ENCODE measurements at regions not wholly inside any gene's neighbourhood (a gene's known extent, or its start where the extent isn't known, plus 50 kb on each side); places are given as distances from the start of the nearest gene placed in this dataset.
A peak's percentile ranks its signal among the peaks of the same experiment; 100 is the strongest.
"Not testable (repeated sequence)": the region's sequence is repeated elsewhere in the genome, so short reads cannot be mapped to it uniquely, and the experiment has no call there.

DNA sequence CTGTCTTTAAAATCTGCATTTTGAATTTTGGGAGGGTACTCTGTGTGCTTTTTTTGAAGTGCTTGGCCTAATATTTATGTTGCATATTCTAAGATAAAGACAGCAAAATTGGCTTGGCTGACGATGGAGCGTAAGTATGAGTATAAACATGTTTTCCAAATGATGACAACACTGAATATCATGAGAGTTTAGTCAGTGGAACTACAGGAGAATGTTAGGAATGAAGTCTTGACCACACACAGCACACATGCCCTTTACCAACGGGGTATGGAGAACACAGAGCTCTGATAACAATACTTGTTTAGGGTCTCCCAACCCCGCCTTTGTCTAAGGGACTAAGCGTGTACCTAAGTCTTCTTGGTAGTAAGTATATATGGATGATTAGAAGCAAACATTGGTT, 253.9 kb upstream of the FZD8 start:
- DNase-seq (ENCODE audit: low spot score): peak; percentile 78

DNA sequence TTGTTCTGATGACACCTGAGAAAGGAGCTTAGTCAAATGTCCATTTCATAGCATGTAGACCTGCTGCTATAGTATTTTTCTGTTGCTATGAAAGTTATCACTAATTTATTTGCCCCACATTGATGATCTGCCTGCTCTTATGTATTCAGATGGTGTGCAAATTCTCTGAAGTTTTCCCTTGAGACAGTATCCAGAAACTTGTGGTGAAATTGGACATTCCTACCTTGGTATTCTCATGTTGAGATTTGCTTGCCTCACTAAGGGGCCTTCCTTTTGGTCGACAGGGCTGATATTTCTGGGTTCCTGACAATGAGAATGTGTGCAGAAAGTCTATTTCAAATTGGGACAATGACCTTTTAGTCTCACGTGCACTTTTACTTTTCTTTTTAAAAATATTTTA, 253.2 kb upstream of the FZD8 start:
- DNase-seq (ENCODE audit: low spot score): no peak

DNA sequence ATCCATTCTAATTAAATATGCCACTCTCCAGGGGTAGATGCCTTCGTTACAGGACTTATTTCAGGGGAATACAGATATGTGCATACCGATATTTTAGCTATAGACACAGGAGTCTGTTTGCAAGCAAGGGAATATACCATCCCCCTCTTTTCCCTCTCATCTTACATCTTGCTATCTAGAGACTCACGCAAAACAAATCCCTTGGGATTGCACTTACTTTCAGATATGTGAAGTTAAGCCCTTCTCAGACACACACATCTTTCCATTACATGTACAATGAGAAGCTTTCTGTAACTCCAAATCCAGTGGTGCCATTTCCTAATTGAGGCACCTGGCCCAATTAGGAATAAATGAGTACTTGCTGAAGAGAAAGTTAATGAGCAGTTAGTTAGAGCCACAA, 250.4 kb upstream of the FZD8 start:
- no peak for DNase-seq (ENCODE audit: low spot score)

DNA sequence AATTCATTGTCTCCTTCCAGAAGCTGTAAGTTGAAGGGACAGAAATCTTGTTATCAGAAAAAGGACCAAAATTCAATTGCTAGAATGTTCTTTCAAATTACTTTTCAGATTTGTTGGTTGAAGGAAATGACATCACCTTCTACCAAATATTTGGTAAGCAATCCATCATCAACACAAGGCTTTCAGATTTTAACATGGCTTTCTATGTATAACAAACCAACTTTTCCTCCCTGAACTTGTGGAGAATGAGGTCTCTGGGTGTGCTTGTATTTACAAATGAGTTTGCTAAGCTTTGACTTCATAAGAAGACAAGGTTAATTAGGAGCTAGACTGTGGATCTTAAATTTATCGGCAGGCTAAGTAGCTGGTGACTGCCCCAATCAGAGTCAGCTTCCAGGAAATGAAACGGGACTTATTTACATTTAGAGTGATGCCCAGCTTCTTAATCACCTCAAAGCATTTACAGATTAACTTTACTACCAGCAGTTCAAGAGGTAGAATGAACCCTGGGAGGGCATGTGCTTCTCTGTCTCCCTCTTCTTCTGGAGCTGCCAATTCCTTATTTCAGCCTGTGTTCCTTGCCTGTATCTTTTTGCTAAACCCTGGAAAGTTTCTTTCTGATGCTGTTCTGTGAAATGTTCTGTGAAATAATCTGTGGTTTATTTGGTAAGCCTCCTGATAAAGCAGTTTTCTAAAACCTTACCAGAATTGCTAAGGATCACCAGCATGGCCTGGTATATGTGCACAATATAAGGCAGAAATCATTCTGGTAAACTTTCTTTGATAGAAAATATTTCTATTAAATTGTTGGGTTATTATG, 248.8 kb upstream of the FZD8 start:
- DNase-seq (ENCODE audit: low spot score): no peak

DNA sequence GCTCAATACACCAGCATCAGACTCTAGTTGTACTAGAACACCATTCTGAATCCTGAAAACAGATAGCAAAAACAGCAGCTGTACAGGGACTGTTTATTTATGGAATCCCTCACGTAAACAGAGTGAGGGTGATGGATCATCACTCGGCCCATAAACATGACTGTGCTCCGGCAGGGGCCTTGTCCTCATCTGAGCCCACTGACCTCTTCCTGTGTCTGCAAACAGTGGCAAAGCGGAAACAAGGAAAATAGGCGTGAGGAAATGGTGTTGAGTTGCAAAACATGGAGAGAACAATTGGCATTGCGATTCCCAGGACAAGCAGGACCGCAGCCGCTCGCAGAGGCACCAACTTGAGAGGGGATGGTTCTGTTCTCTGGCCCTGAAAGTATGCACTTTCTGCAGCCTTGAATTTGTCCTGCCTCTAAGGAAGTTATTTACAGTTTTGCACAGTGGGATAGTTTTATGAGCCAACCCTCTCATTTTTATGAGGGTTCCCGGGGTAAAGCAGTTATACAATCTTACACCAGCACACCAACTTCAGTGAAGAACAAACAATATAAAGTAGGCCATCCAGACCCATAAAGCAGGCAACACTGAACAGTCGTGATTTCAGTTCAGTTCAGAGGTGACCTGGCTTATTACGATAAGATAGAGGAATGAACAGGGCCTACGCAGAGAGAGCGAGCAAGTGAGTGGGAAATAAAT, 248.0 kb upstream of the FZD8 start:
- no peak for DNase-seq (ENCODE audit: low spot score)

DNA sequence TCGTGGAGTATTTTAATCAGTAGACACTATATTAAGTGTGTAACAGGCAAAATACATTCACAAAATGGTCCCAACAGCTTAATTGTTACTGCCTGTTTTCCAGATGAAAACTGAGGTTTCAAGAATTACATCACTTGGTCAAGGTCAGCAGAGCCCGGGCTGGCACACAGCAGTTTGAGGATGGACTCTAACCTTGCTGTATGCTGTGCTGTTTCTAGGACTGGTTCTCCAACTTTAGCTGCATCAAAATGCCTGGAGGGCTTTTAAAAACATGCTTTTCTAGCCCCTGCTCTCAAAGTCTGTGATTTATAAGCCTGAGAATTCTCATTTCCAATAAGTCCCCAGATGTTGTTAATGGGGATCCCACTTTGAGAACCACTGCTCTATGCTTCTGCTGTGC, 247.1 kb upstream of the FZD8 start:
- no peak for DNase-seq (ENCODE audit: low spot score)

DNA sequence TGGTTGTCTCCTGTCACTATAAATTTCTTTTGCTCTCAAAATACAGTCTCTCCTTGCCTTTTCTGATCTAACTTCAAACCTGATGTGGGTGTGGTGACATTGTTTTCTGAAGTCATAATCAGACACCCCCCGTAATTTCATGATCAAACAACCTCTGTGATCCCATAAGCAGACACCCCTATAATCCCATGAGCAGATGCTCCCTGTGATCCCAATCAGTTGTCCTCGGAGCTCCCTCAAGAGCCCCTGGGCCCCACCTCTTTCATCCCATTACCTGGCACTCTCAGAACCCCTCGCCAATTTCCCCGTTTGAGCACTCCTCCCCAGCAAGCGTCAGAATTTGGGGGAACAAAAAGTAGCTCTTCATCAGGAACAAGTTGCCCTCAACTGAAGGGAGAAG, 246.3 kb upstream of the FZD8 start:
- no peak for DNase-seq (ENCODE audit: low spot score)

DNA sequence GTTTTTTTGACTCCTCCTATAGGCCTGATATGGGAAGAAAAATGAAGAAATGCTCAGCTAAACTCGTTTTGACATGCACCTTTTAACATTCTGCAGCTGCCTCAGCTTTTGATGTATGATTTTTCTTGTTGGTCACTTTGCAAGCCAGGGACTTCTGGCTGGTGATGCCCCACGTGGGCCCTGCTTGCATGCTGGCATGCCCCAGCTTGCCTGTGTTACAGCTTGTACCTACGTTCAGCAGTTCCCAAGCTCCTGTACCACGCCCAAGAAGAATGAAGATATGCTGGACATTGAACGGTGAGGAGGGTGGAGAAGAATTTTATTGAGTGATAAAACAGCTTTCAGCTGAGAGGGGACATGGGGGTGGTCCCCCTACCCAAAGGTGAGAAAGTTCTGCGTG, 245.6 kb upstream of the FZD8 start:
- DNase-seq (ENCODE audit: low spot score): no peak

DNA sequence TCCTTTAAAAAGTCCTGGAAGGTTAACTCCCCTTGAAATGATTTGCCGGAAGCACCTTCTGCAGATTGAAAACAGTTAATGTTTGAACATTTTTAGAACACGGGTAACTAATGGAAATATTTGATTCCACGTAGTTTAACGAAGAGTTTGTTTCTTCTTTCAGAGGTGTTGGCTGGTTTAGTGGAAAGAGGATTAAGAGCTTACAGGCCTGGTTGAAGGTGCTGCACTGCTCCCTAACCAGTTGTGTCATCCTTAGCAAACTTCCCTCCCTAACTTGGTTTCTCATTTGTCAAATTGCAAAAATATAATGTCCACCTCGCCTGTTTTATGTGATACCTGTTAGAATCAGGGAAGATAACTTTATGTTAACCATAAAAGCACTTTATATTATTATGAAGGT, 243.0 kb upstream of the FZD8 start:
- DNase-seq (ENCODE audit: low spot score): no peak

DNA sequence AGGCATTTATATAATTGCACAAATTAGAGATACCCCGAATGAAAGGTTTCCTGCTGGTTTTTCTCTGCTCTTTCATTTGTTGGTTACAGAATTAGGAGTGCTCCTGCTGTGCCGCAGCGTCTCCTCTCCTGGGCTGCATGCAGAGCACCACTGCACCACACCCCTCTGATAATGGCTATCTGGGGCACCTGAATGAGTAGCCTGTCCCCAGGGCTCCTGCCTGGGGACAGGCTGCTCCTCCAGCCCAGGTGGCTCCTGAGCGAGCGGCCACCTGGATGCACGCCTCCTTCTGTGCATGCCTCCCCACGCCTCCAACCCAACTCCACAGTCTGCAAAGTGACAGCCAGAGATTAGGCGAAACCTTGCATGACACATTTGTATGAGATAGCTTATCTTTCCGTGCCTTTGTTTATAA, 242.6 kb upstream of the FZD8 start:
- DNase-seq (ENCODE audit: low spot score): no peak

DNA sequence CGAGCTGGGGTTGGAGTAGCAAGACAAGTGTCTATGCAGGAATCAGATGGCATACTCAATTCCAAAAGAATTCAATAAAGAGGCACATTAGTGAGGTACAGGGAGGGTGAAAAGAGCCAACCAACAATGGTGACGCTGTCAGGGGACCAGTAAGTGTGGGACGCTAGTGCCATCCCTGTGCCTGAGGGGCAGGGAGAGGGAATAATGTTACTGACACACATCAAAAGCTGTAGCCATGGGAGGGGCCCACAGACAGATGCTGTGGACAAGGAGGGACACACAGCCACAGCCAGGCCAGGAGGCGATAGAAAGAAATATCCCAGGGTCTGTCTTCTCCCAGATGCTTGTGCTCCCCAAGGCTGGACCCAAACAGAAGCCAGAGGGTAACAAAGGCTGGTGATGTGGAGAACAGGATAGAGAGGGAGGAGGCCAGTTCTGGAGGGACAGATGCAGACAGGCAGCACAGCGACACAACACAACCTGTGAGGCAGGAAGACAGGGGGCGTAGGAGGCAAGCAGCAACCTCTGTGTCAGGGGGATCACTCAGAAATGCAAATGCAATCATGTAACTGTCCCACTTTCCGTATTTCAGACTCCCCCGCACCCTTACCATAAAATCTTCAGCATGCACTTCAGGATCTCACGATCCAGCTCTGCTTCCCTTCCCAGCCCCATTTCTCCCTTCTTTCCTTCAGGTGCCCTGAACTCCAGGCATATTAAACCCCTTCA, 240.5 kb upstream of the FZD8 start:
- no peak for DNase-seq (ENCODE audit: low spot score)

DNA sequence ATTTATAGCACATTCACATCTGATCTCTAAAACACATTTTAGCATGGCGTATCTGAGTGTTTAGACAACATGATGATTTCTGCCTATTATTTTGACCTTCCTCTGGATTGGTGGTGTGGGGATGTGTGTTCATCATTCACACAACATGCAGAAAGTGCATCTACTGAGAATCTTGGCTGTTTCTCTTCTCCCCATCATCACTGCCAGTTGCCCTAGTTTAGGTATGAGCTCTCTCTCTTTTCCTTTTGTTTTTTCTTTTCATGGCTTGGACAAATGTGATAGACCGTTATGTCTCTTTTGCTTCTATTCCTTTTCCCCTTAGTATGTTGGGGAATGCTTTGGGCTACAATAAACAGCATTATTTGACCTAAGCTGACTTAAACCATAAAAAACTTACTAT, 239.2 kb upstream of the FZD8 start:
- DNase-seq (ENCODE audit: low spot score): no peak

DNA sequence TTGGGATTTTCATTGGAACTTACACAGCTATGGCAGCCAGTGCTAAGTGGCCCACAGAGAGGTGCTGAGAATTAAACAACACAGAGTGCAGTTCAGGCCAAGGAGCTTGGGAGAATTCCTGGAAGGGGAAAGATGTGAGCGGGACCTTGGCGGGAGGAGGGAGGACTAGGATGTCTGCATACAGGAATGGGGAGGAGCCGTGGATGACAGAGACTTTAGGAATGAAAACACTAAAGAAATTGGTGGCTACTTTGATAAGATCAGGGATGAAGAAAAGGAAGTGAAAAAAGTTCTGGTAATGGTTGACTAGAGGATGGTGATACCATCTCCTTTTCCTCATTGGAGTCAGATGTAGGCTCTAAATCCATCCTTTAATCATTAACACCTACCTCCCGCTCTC, 234.2 kb upstream of the FZD8 start:
- DNase-seq (ENCODE audit: low spot score): peak; percentile 41

DNA sequence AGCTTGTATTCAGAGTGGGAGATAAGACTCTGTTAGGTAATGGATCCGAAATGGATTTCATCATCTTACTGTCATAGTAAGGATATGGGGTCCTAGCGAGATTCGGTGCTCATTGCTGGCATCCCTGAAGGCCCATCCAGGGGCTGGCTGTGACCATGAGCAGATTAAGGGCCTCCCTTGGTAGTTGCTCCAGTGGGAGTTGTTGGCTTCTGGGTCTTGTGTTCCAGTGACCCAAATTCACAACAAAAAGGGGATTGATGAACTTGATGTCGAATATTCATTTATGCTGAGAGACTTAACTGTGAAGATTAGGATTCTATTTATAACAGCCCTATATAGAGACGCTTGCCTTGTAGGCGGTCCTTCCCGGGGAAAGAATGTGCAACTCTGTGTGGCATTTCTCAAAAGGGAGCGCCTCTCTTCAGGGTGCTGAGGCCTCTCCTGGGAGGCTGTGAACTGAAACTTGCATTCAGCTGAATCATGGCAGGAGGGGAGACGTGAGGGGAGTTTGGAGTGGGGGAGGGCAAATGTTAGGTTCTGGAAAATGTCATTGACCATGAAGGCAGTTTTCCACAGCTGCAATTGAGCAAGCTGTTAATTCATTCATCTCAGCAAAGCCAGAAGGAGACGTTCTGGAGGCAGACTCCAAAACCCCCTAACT, 233.1 kb upstream of the FZD8 start:
- DNase-seq (ENCODE audit: low spot score): no peak

DNA sequence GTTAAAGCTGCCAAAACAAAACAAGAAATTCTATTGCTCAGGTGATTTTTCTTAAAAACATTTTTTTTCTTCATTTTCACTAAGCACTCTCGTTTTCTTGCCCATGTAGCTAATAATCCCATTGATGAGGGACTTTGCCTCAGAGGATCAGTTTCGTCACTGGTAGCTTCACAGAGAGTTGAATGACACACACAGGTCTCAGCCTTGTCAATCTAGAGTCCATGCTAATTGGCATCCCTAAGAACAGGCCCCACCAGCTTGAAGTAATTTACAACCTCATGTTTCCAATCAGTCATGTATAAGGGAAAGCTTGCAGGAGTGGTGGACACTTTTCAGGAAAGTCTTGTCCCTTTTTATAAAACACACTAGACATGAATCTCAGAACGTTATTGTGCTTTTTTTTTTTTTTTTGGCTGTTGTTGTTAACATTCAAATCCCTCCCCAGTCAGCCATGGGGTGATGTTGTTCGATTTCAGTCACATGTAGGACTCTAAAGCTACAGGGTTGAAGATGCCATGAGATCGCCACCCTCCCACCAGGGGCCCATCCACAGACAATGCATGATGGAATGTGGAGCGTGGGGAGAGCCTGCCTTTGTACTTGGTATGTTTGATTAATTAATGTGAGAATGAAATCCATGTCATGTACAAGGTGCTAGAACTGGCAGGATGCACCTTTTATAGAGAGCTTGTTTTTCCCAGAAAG, 232.4 kb upstream of the FZD8 start:
- no peak for DNase-seq (ENCODE audit: low spot score)

DNA sequence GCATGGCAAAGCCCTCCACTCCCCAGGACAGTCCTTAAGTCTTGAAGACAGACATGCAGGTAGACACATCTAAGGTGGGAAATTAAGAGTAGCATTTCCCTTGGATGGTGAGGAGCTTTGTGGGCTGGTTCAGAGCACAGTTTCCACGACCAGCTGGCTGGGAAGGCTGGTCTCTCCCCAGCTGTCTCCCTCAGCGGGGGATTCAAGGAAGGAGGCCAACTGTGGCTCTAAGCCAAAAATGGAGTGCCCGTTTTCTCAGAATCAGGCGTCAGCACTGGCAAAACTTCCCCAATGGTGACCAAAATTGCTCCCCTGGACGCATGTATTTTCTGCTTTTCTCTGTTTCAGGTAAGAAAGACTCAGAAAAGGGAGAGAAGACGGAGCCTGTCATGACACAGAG, 230.6 kb upstream of the FZD8 start:
- no peak for DNase-seq (ENCODE audit: low spot score)

DNA sequence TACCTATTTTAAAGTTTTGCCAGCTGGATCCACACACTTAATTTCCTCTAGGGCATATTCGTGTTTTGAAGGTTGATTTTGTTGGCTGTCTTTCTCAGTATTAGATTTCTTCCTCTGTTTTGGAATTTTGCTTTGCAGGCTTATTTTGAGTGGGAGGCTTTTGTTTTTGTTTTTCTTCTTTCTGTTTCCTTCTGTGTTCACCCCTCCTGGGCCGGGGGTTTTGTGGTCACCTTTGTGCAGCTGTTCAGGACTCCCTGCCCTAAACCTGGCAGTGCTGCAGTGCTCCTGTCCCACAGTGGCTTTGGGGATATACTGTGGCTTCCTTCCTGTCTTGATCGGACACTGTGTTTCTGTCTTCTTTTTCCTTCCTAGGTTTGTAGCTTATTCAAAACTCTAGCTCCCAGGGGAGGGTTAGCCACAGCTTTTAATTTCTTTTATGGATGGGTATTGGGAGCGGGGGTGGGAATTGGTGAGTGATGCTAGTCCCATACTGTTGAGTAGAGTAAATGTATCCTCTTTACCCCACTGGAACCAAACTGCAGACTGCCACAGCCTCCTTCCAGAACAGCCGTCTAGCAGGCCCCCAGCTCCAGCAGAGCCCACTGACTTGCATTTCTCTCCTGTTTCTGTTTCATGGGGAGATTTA, 228.7 kb upstream of the FZD8 start:
- DNase-seq (ENCODE audit: low spot score): no peak

DNA sequence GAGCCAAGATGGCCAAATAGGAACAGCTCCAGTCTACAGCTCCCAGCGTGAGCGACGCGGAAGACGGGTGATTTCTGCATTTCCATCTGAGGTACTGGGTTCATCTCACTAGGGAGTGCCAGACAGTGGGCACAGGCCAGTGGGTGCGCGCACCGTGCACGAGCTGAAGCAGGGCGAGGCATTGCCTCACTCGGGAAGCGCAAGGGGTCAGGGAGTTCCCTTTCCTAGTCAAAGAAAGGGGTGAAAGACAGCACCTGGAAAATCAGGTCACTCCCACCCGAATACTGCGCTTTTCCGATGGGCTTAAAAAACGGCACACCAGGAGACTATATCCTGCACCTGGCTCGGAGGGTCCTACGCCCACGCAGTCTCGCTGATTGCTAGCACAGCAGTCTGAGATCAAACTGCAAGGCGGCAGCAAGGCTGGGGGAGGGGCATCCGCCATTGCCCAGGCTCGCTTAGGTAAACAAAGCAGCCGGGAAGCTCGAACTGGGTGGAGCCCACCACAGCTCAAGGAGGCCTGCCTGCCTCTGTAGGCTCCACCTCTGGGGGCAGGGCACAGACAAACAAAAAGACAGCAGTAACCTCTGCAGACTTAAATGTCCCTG, 216.7 kb upstream of the FZD8 start:
- DNase-seq (ENCODE audit: low spot score): not testable (repeated sequence)

DNA sequence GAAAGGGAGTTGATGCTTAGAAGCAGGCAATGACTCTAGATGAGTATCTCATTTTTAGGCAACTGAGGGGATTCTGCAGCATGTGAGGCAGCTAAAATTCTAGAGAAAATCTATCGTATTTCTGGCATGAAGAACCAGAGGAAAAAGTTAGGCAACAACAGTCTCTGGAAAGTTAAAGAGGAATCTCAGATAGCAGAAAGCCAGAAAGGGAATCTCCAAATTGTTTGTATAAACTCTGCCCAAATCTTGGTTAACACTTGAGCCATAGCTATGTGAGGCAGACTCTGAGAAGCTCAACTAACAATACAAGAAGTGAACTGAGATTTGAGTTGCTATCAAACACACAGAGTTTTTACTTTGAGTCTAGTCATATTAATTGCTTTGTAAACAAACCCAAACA, 215.8 kb upstream of the FZD8 start:
- DNase-seq (ENCODE audit: low spot score): no peak

DNA sequence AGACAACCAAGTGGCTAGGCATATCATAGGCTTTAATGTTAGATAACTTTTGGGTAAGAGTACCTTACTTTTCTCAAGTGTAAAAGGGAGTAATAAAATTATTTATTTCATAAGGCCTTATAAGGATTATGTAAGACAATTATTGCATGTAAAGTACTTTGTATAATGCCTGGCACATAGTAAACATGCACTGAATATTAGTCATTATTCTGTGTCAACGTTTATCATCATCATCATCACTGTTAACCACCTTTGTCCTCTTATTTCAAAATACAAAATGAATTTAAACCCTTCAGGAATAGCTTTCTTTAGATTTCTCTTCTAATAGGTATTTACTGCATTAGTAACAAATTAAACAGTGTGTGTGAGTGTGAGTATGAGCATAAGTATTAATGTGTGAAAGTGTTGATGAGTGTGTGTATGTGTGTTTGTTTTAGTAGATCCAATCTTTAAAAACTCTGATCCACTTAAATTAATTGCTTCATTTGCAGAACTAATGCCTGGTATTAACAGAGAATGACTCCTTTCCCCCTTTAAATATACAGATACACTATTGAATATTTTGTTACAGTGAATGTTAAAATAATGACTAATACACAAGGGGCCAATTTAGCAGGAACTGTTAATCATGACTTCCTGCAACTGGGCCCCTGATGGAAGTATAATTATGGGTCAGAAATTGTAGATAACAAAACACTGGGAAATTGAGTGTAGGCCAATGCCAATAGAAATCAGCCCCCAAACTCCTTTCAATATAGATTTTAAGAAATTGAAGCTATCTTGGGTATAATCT, 213.3 kb upstream of the FZD8 start:
- no peak for DNase-seq (ENCODE audit: low spot score)

Data from AG08395 (cell line).